ENCODE measurements at regions not wholly inside any gene's neighbourhood (a gene's known extent, or its start where the extent isn't known, plus 50 kb on each side); places are given as distances from the start of the nearest gene placed in this dataset.

DNA sequence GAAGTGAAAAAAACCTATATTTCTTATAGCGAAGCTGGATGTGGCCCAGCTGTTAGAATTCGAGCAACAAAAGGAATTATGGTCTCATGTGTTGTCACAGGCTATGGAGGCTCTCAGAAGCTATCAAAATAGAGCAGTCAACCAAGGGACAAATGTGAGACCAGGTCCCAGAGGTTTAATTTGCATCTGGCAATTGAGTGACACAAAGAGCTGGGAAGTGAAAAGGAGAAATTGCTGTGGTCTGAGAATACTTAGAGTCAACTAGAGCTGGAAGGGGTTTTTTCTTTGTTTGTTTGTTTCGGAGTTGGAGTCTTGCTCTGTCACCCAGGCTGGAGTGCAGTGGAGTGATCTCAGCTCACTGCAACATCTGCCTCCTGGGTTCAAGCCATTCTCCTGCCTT is 61.3 kb upstream of the SMAD3 start:
- TF ChIP-seq, protein P1, sequence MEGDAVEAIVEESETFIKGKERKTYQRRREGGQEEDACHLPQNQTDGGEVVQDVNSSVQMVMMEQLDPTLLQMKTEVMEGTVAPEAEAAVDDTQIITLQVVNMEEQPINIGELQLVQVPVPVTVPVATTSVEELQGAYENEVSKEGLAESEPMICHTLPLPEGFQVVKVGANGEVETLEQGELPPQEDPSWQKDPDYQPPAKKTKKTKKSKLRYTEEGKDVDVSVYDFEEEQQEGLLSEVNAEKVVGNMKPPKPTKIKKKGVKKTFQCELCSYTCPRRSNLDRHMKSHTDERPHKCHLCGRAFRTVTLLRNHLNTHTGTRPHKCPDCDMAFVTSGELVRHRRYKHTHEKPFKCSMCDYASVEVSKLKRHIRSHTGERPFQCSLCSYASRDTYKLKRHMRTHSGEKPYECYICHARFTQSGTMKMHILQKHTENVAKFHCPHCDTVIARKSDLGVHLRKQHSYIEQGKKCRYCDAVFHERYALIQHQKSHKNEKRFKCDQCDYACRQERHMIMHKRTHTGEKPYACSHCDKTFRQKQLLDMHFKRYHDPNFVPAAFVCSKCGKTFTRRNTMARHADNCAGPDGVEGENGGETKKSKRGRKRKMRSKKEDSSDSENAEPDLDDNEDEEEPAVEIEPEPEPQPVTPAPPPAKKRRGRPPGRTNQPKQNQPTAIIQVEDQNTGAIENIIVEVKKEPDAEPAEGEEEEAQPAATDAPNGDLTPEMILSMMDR (conservative IDR thresholded peaks at IDR 0.05; ENCODE audit: low read length) = no peak
- no peak for TF ChIP-seq EZH2phosphoT487 (IDR thresholded peaks at IDR 0.05; ENCODE audit: borderline replicate concordance, low read depth, low read length)

All from OCI-LY7 (cell line).